ENCODE measurements at regions not wholly inside any gene's neighbourhood (a gene's known extent, or its start where the extent isn't known, plus 50 kb on each side); places are given as distances from the start of the nearest gene placed in this dataset.

- TF ChIP-seq, protein P1, sequence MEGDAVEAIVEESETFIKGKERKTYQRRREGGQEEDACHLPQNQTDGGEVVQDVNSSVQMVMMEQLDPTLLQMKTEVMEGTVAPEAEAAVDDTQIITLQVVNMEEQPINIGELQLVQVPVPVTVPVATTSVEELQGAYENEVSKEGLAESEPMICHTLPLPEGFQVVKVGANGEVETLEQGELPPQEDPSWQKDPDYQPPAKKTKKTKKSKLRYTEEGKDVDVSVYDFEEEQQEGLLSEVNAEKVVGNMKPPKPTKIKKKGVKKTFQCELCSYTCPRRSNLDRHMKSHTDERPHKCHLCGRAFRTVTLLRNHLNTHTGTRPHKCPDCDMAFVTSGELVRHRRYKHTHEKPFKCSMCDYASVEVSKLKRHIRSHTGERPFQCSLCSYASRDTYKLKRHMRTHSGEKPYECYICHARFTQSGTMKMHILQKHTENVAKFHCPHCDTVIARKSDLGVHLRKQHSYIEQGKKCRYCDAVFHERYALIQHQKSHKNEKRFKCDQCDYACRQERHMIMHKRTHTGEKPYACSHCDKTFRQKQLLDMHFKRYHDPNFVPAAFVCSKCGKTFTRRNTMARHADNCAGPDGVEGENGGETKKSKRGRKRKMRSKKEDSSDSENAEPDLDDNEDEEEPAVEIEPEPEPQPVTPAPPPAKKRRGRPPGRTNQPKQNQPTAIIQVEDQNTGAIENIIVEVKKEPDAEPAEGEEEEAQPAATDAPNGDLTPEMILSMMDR (IDR thresholded peaks at IDR 0.05): no peak
- TF ChIP-seq POLR2A (IDR thresholded peaks at IDR 0.05) (no peak), EP300 (IDR thresholded peaks at IDR 0.05) (no peak)
These were observed 156.1 kb upstream of the HHIP start for GRCh38 chr4:144489831-144490230.

Measured in upper lobe of left lung (tissue), 4 donors.